Activated T-helper 2 cell treated with anti-CD3 and anti-CD28 coated beads, Interferon-gamma antibody, Interleukin-2, Interleukin-4, amounts not matched to agents 10 μg/mL and 5 μg/mL and 100 μg/mL, durations not matched to agents 14 hours and 24 hours and 36 hours (primary cell): ENCODE measurements at regions not wholly inside any gene's neighbourhood (a gene's known extent, or its start where the extent isn't known, plus 50 kb on each side); places are given as distances from the start of the nearest gene placed in this dataset.

Experiments used
- DNase-seq: peaks from one replicate; pipeline ENCODE4 v3.0.0; 2021; ENCODE audit warnings: low spot score
- H3K27ac Mint-ChIP-seq: one replicate; pipeline ENCODE4 v1.8.0; 2021; ENCODE audit warnings: mixed read lengths
- H3K27me3 Mint-ChIP-seq: one replicate; pipeline ENCODE4 v1.8.0; 2021; ENCODE audit warnings: low read depth, mixed read lengths
- H3K36me3 Mint-ChIP-seq: one replicate; pipeline ENCODE4 v1.8.0; 2021; ENCODE audit warnings: low read depth, mixed read lengths
- H3K4me1 Mint-ChIP-seq: one replicate; pipeline ENCODE4 v1.8.0; 2021; ENCODE audit warnings: low read depth, mixed read lengths
- H3K4me3 Mint-ChIP-seq: one replicate; pipeline ENCODE4 v1.8.0; 2021; ENCODE audit warnings: low read depth, mild to moderate bottlenecking, moderate library complexity, mixed read lengths
- H3K9me3 Mint-ChIP-seq: one replicate; pipeline ENCODE4 v1.8.0; 2021; ENCODE audit warnings: mixed read lengths
- intact Hi-C: fragments of 100-400 bp; cut with micrococcal nuclease; formaldehyde crosslinking; loops from one replicate; pipeline ENCODE4 v1.15.1; 2023

DNA sequence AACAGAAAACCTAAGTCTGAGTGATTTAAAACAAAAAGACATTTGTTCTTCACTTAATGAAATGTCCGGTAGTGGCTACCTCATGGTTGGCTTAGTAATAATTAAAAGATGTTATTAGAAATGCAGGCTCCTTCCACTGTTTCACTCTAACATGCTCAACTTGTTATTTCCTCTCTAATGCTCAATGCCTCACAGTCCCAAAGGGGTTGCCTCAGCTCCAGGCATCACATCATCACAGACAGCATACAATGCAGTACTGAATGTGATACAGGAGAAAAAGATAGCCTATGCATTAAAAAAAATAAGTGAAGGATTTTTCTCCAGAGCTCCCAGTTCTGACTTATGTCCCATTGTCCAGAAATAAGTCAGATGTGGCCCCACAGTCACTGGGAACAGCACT, 1077.0 kb upstream of the TMEM132C start:
- intact Hi-C loops: no loop called here
- no peaks in the 10 kb centered on the region for H3K4me1 Mint-ChIP-seq
- no peaks in the 10 kb centered on the region for H3K9me3 Mint-ChIP-seq
- DNase-seq: no peak
- no peaks in the 10 kb centered on the region for H3K36me3 Mint-ChIP-seq
- H3K4me3 Mint-ChIP-seq: no peak overlapping the region
- H3K27ac Mint-ChIP-seq: no peak overlapping the region
- H3K27me3 Mint-ChIP-seq: no peaks in the 10 kb centered on the region

DNA sequence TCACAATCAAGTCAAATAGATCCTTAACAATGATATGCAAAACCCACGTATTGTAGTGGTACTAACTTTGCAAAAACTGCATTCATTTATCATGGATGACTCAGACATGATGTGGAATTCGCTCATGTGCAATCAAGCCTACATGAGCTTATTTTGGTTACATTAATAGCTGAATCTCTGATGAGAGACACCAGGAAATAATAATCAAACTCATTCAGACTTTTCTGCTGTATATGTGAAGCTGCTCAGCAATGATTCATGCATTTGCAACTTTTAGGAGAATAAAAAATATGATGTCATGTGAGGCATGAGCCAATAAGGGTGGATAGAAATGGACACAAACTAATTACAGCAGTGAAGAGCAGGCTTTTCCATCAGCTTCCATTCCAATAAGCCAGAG, 1075.8 kb upstream of the TMEM132C start:
- no peaks in the 10 kb centered on the region for H3K4me1 Mint-ChIP-seq
- no peaks in the 10 kb centered on the region for H3K36me3 Mint-ChIP-seq
- H3K9me3 Mint-ChIP-seq: no peaks in the 10 kb centered on the region
- no peak for DNase-seq
- intact Hi-C loops: no loop called here
- no peak overlapping the region for H3K4me3 Mint-ChIP-seq
- no peaks in the 10 kb centered on the region for H3K27me3 Mint-ChIP-seq
- H3K27ac Mint-ChIP-seq: no peak overlapping the region

GRCh38 chr12:127192391-127192790, 1074.6 kb upstream of the TMEM132C start:
- no peak overlapping the region for H3K27ac Mint-ChIP-seq
- H3K9me3 Mint-ChIP-seq: no peaks in the 10 kb centered on the region
- no peaks in the 10 kb centered on the region for H3K4me1 Mint-ChIP-seq
- no peaks in the 10 kb centered on the region for H3K36me3 Mint-ChIP-seq
- intact Hi-C loops: no loop called here
- no peak for DNase-seq
- H3K4me3 Mint-ChIP-seq: no peak overlapping the region
- H3K27me3 Mint-ChIP-seq: no peaks in the 10 kb centered on the region

DNA sequence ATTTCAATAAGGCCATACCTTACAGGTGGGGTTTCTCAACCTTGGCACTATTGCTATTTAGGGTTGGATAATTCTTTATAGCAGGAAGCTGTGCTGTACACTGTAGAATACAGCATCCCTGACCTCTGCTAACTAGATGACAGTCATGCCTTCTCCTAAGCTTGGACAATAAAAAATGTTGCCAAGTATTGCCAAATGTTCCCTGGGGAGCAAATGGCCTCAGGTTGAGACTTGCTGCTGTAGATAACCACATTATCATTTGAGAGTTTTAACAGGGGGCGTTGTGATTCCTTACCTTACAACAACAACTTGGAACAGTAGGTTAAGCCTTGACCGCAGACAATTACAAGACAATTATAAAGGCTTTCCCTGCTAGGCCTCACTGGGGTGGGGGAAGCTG, 1073.6 kb upstream of the TMEM132C start:
- Mint-ChIP-seq H3K36me3 (no peaks in the 10 kb centered on the region), H3K9me3 (no peaks in the 10 kb centered on the region), H3K4me3 (no peak overlapping the region), H3K27me3 (no peaks in the 10 kb centered on the region), H3K4me1 (no peaks in the 10 kb centered on the region), H3K27ac (no peak overlapping the region)
- no peak for DNase-seq
- intact Hi-C loops: no loop called here

GRCh38 chr12:127194176-127194575, 1072.8 kb upstream of the TMEM132C start:
- Mint-ChIP-seq H3K9me3 (peaks cover 5% of the 10 kb centered on the region), H3K4me3 (no peak overlapping the region), H3K27me3 (no peaks in the 10 kb centered on the region), H3K36me3 (no peaks in the 10 kb centered on the region), H3K4me1 (no peaks in the 10 kb centered on the region), H3K27ac (no peak overlapping the region)
- no peak for DNase-seq
- intact Hi-C loops: no loop called here

DNA sequence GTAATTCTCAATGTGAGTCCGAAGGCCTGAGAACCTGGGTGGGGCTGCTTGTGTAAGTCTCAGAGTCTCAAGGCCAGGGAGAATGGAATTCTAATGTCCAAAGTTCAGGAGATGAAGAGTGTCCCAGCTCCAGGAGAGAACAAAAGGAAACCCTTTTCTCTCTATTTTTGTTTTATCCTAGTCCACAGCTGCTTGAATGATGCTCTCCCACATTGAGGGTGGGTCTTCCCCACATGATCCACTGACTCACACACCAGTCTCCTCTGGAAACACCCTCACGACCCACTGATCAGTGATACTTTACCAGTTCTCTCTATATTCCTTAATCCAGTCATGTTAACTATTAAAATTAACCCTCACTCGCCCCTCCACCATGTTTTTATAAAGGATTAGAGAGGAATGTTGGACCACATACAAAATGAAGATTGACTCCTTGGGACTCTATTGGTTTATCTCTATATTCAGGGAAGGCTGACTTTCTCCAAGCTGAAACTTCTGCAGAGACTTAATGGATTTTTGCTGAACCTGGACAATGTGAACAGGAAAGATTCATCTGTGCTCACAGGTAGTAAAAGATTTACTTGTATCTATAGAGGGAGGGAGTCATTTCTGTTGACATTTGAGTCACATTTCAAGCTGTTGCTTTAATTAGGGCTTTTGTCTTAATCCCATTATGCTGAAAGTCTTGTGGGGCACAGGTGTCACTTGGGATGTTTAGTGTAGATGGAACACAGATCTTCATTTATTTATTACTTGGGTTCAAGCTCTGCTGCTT, 1061.0 kb upstream of the TMEM132C start:
- H3K4me1 Mint-ChIP-seq: no peaks in the 10 kb centered on the region

DNA sequence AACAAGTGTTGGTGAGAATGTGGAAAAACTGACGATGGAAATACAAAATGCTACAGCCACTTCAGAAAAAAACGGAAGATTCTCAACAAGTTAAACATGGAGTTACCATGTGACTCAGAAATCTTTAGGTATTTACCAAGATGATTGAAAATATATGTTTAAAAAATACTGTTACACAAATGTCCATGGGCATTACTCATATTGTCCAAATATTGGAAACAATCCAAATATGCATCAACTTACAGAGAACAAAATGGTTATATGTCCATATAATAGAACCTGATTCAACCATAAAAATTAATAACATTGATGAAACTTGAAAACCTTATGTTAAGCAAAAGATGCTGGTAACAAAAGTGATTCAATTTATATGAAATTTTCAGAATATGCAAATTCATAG, 1057.7 kb upstream of the TMEM132C start:
- Mint-ChIP-seq H3K4me3 (no peak overlapping the region), H3K27me3 (no peaks in the 10 kb centered on the region), H3K4me1 (no peaks in the 10 kb centered on the region), H3K27ac (no peak overlapping the region), H3K36me3 (no peaks in the 10 kb centered on the region), H3K9me3 (no peaks in the 10 kb centered on the region)
- no peak for DNase-seq
- intact Hi-C loops: loop anchor here (10.0 kb wide), 1 partner anchor 105 kb away; no protein-coding TSS in a partner anchor

More for the DNA sequence above, 1061.0 kb upstream of the TMEM132C start:
- no peak overlapping the region for H3K4me3 Mint-ChIP-seq
- H3K27me3 Mint-ChIP-seq: no peaks in the 10 kb centered on the region
- no peaks in the 10 kb centered on the region for H3K9me3 Mint-ChIP-seq
- H3K36me3 Mint-ChIP-seq: no peaks in the 10 kb centered on the region
- DNase-seq: no peak
- H3K27ac Mint-ChIP-seq: no peak overlapping the region
- intact Hi-C loops: loop anchor here (10.0 kb wide), 1 partner anchor 101 kb away; no protein-coding TSS in a partner anchor

GRCh38 chr12:127214186-127214585, 1052.8 kb upstream of the TMEM132C start:
- no peak for DNase-seq
- intact Hi-C loops: no loop called here
- H3K27me3 Mint-ChIP-seq: no peaks in the 10 kb centered on the region

DNA sequence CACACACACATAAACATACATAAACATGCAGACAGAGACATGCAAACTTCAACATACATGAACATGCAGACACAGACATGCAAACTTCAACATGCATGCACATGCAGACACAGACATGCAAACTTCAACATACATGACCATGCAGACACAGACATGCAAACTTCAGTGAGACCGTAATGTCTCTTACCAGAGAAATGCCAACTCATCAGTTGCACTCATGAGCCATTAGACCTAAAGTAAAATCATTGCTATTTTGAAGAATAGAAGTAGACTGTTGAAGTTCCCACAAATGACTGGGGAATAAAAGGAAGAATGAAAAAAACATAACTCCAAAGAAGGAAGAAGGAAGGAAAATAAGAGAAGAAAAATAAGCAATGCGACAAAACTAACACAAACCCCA, 1044.0 kb upstream of the TMEM132C start:
- intact Hi-C loops: no loop called here
- no peak overlapping the region for H3K27ac Mint-ChIP-seq
- no peaks in the 10 kb centered on the region for H3K36me3 Mint-ChIP-seq
- no peaks in the 10 kb centered on the region for H3K27me3 Mint-ChIP-seq
- H3K4me1 Mint-ChIP-seq: no peaks in the 10 kb centered on the region
- no peak for DNase-seq
- H3K4me3 Mint-ChIP-seq: no peak overlapping the region
- no peaks in the 10 kb centered on the region for H3K9me3 Mint-ChIP-seq

More at GRCh38 chr12:127214186-127214585, 1052.8 kb upstream of the TMEM132C start:
- Mint-ChIP-seq H3K27ac (no peak overlapping the region), H3K36me3 (no peaks in the 10 kb centered on the region), H3K9me3 (no peaks in the 10 kb centered on the region), H3K4me1 (no peaks in the 10 kb centered on the region), H3K4me3 (no peak overlapping the region)

- H3K9me3 Mint-ChIP-seq: no peaks in the 10 kb centered on the region
- no peak for DNase-seq
- H3K36me3 Mint-ChIP-seq: no peaks in the 10 kb centered on the region
- intact Hi-C loops: no loop called here
- H3K27ac Mint-ChIP-seq: no peak overlapping the region
- H3K4me3 Mint-ChIP-seq: no peak overlapping the region
- no peaks in the 10 kb centered on the region for H3K4me1 Mint-ChIP-seq
- H3K27me3 Mint-ChIP-seq: no peaks in the 10 kb centered on the region
Measured at GRCh38 chr12:127223731-127224130, 1043.2 kb upstream of the TMEM132C start.

- no peak overlapping the region for H3K27ac Mint-ChIP-seq
- H3K9me3 Mint-ChIP-seq: no peaks in the 10 kb centered on the region
- no peaks in the 10 kb centered on the region for H3K36me3 Mint-ChIP-seq
- no peaks in the 10 kb centered on the region for H3K4me1 Mint-ChIP-seq
- intact Hi-C loops: no loop called here
- H3K4me3 Mint-ChIP-seq: no peak overlapping the region
- DNase-seq: no peak
- no peaks in the 10 kb centered on the region for H3K27me3 Mint-ChIP-seq
Measured at GRCh38 chr12:127230843-127231260, 1036.1 kb upstream of the TMEM132C start.

GRCh38 chr12:127231371-127231770, 1035.6 kb upstream of the TMEM132C start:
- Mint-ChIP-seq H3K4me3 (no peak overlapping the region), H3K9me3 (no peaks in the 10 kb centered on the region), H3K36me3 (no peaks in the 10 kb centered on the region), H3K4me1 (no peaks in the 10 kb centered on the region), H3K27ac (no peak overlapping the region), H3K27me3 (no peaks in the 10 kb centered on the region)
- DNase-seq: no peak
- intact Hi-C loops: no loop called here

DNA sequence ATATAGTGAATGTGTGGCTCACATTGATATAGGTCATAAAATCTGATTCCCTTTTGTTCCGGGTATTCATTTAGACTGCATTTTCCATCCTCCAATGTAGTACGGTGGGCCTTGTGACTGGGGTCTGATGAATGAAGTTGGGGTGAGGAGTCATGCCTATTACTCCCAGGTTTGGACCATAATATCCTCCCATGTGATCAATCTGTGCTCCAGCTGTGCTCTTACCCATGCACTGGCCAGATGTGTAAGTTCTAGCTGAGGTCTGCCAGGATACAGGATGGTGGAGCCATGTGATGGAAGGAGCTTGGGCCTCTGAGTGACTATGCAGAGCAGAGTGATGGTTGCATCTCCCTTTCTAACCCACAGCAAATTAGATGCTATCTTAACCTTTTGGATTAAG, 1034.0 kb upstream of the TMEM132C start:
- Mint-ChIP-seq H3K27ac (no peak overlapping the region), H3K36me3 (no peaks in the 10 kb centered on the region), H3K4me1 (no peaks in the 10 kb centered on the region), H3K4me3 (no peak overlapping the region), H3K27me3 (no peaks in the 10 kb centered on the region), H3K9me3 (no peaks in the 10 kb centered on the region)
- no peak for DNase-seq
- intact Hi-C loops: no loop called here
